HepG2 (cell line): ENCODE measurements at regions not wholly inside any gene's neighbourhood (a gene's known extent, or its start where the extent isn't known, plus 50 kb on each side); places are given as distances from the start of the nearest gene placed in this dataset.
A peak's percentile ranks its signal among the peaks of the same experiment; 100 is the strongest.

Experiments used
- ATAC-seq: fragments of 200-7000 bp; cut with Tn5 transposase; 3 replicates; pipeline ENCODE4 v1.9.1; 2020; ENCODE audit warnings: mild to moderate bottlenecking, moderate library complexity
- BruUV-seq: library from RNA; stranded (reverse); fragments of 400-500 nt; replicated peaks from 2 replicates; lab custom pipeline; 2021; lab: Mats Ljungman, UMichigan
- CTCF ChIA-PET: fragments of 300-600 bp; formaldehyde crosslinking; extraction: SDS; loops from one replicate; lab custom pipeline; 2021; ENCODE audit warnings: low total read pairs, inconsistent platforms, low intra/inter-chr PET ratio; lab: Yijun Ruan, JAX
- POLR2A ChIA-PET: fragments of 350-600 bp; sonication (Branson Sonifier 250); formaldehyde crosslinking; loops from one replicate; lab custom pipeline; 2020; ENCODE audit warnings: antibody characterized with exemption, inconsistent platforms; lab: Yijun Ruan, JAX
- DNase-seq: peaks from one replicate; pipeline ENCODE4 v3.0.0-alpha.2; 2015; ENCODE audit warnings: low spot score
- FAIRE-seq: peaks from 3 replicates; lab custom pipeline; 2011; peaks lifted over from hg19 to GRCh38; lab: Jason Lieb, UNC
- H2AFZ ChIP-seq: one replicate; pipeline ENCODE4 v1.6.1; 2011; ENCODE audit warnings: low read length, inconsistent platforms
- H3K27ac ChIP-seq: fragments of 300-600 bp; 3 replicates; pipeline ENCODE4 v1.8.0; 2011; ENCODE audit warnings: mixed run types, mild to moderate bottlenecking, mixed read lengths, low read length, inconsistent platforms; ENCODE audit not compliant: insufficient read depth; ENCODE audit errors: extremely low read length
- H3K27me3 ChIP-seq, 2 experiments: fragments of 200-600 bp in 1 of 2; 2 replicates in 1 of 2; 3 replicates in 1 of 2; pipeline versions ENCODE4 v1.6.0 to v1.8.0; 2011; ENCODE audit warnings: low read length in 2 of 2, mild to moderate bottlenecking in 2 of 2, moderate library complexity in 2 of 2, inconsistent platforms in 1 of 2; ENCODE audit not compliant: insufficient read depth in 2 of 2, control insufficient read depth in 1 of 2
- H3K36me3 ChIP-seq, 2 experiments: fragments of 200-600 bp in 1 of 2; replicated peaks in 1 of 2; 2 replicates in 1 of 2; 3 replicates in 1 of 2; pipeline versions ENCODE4 v1.5.1 to v1.8.0; 2011; ENCODE audit warnings: low read length in 2 of 2, inconsistent platforms in 1 of 2; ENCODE audit not compliant: insufficient read depth in 2 of 2, control insufficient read depth in 1 of 2
- H3K4me1 ChIP-seq: 2 replicates; pipeline ENCODE4 v1.5.1; 2012; ENCODE audit warnings: low read length, inconsistent platforms; ENCODE audit not compliant: insufficient read depth
- H3K4me2 ChIP-seq: 2 replicates; pipeline ENCODE4 v1.6.0; 2011; ENCODE audit warnings: low read depth, low read length, inconsistent platforms
- H3K4me3 ChIP-seq, 3 experiments: fragments of 200-600 bp in 1 of 3; sonication (generic), shearing (Covaris generic) in 1 of 3; replicated peaks in 1 of 3; 2 replicates each; pipeline ENCODE4 v1.5.1; 2011 to 2016; ENCODE audit warnings: low read length in 3 of 3, inconsistent platforms in 2 of 3, low read depth in 2 of 3, mild to moderate bottlenecking in 2 of 3, control low read depth in 1 of 3, mixed read lengths in 1 of 3; ENCODE audit not compliant: insufficient read depth in 1 of 3
- H3K79me2 ChIP-seq: one replicate; pipeline ENCODE4 v1.6.1; 2011; ENCODE audit warnings: low read length, inconsistent platforms; ENCODE audit not compliant: insufficient read depth
- H3K9ac ChIP-seq: 2 replicates; pipeline ENCODE4 v1.6.0; 2011; ENCODE audit warnings: mild to moderate bottlenecking, low read depth, low read length, inconsistent platforms; ENCODE audit not compliant: insufficient read depth
- H3K9me3 ChIP-seq: 2 replicates; pipeline ENCODE4 v1.5.1; 2012; ENCODE audit warnings: mild to moderate bottlenecking, low read length
- H4K20me1 ChIP-seq: 2 replicates; pipeline ENCODE4 v1.6.0; 2011; ENCODE audit warnings: inconsistent platforms, mild to moderate bottlenecking, low read length, moderate library complexity; ENCODE audit not compliant: insufficient read depth
- AKAP8 ChIP-seq: sonication (generic); formaldehyde crosslinking; IDR thresholded peaks from 2 replicates; pipeline ENCODE4 v1.5.1; 2020; ENCODE audit warnings: mild to moderate bottlenecking, missing genetic modification reagents
- ELF4 ChIP-seq: sonication (generic); formaldehyde crosslinking; IDR thresholded peaks from 2 replicates; pipeline ENCODE4 v1.5.0; 2020; ENCODE audit warnings: missing genetic modification reagents, mild to moderate bottlenecking, moderate library complexity, borderline replicate concordance
- FOSL1 ChIP-seq: sonication (generic); formaldehyde crosslinking; IDR thresholded peaks from 2 replicates; pipeline ENCODE4 v1.9.0; 2021; ENCODE audit warnings: missing genetic modification reagents, borderline replicate concordance
- FOXK1 ChIP-seq: sonication (generic); formaldehyde crosslinking; IDR thresholded peaks from 2 replicates; pipeline ENCODE4 v1.4.0; 2020; ENCODE audit warnings: low read depth, missing genetic modification reagents, borderline replicate concordance
- FOXO1 ChIP-seq: sonication (generic); formaldehyde crosslinking; IDR thresholded peaks from 2 replicates; pipeline ENCODE4 v1.4.0; 2020; ENCODE audit warnings: missing genetic modification reagents
- HMG20B ChIP-seq: conservative IDR thresholded peaks from 2 replicates; pipeline ENCODE4 v1.6.1; 2016; ENCODE audit warnings: missing genetic modification reagents, missing compliant biosample characterization
- MIER2 ChIP-seq: IDR thresholded peaks from 2 replicates; pipeline ENCODE4 v1.6.1; 2016; ENCODE audit warnings: missing biosample characterization, missing genetic modification reagents
- NCOR1 ChIP-seq: fragments of 200-600 bp; sonication (generic); IDR thresholded peaks from 2 replicates; pipeline ENCODE4 v1.7.0; 2017; ENCODE audit warnings: antibody characterized with exemption, low read length, borderline replicate concordance
- PRPF4 ChIP-seq: fragments of 200-400 bp; formaldehyde crosslinking; IDR thresholded peaks from 2 replicates; pipeline ENCODE4 v1.6.1; 2016; ENCODE audit warnings: low read length, low read depth; ENCODE audit not compliant: poor library complexity, severe bottlenecking
- TBX2 ChIP-seq: sonication (generic); formaldehyde crosslinking; IDR thresholded peaks from 2 replicates; pipeline ENCODE4 v1.5.0; 2020; ENCODE audit warnings: missing genetic modification reagents, mild to moderate bottlenecking, borderline replicate concordance
- TSC22D2 ChIP-seq: sonication (generic); formaldehyde crosslinking; IDR thresholded peaks from 2 replicates; pipeline ENCODE4 v1.5.1; 2020; ENCODE audit warnings: missing genetic modification reagents, mild to moderate bottlenecking, borderline replicate concordance
- ZFY ChIP-seq: sonication (generic); formaldehyde crosslinking; IDR thresholded peaks from 2 replicates; pipeline ENCODE4 v1.4.0; 2020; ENCODE audit warnings: missing genetic modification reagents
- ZNF230 ChIP-seq: sonication (generic); formaldehyde crosslinking; IDR thresholded peaks from 2 replicates; pipeline ENCODE4 v1.4.0; 2020; ENCODE audit warnings: mild to moderate bottlenecking, missing genetic modification reagents
- ZNF34 ChIP-seq: sonication (generic); formaldehyde crosslinking; IDR thresholded peaks from 2 replicates; pipeline ENCODE4 v1.4.0; 2020; ENCODE audit warnings: mild to moderate bottlenecking, missing genetic modification reagents, borderline replicate concordance
- ZNF543 ChIP-seq: sonication (generic); formaldehyde crosslinking; IDR thresholded peaks from 2 replicates; pipeline ENCODE4 v1.4.0; 2020; ENCODE audit warnings: mild to moderate bottlenecking, missing genetic modification reagents
- WGBS: methylation state at CpG from one replicate; pipeline ENCODE4 v1.1.6; 2017; ENCODE audit warnings: low lambda C conversion rate; 5-methylcytosine and 5-hydroxymethylcytosine counted together
- in situ Hi-C: cut with HindIII; loops from 2 replicates; pipeline ENCODE4 v1.10.0; 2017; ENCODE audit warnings: low pct_unique_long_range_greater_than_20kb; ENCODE audit not compliant: extremely low pct_ligation_motif_present
- intact Hi-C: fragments of 100-400 bp; cut with micrococcal nuclease; formaldehyde crosslinking; loops from one replicate; pipeline ENCODE4 v1.10.0; 2022; ENCODE audit not compliant: unreplicated experiment
- TF ChIP-seq, protein P1 (sequence below): sonication (generic); formaldehyde crosslinking; IDR thresholded peaks from 2 replicates; pipeline ENCODE4 v1.4.0; 2020; ENCODE audit warnings: mild to moderate bottlenecking, missing genetic modification reagents
- TF ChIP-seq, protein P2 (sequence below): IDR thresholded peaks from 2 replicates; pipeline ENCODE4 v1.6.1; 2016
- TF ChIP-seq, protein P3 (sequence below): sonication (generic); formaldehyde crosslinking; conservative IDR thresholded peaks from 2 replicates; pipeline ENCODE4 v1.8.0; 2022; ENCODE audit warnings: mild to moderate bottlenecking, moderate library complexity, missing genetic modification reagents

DNA sequence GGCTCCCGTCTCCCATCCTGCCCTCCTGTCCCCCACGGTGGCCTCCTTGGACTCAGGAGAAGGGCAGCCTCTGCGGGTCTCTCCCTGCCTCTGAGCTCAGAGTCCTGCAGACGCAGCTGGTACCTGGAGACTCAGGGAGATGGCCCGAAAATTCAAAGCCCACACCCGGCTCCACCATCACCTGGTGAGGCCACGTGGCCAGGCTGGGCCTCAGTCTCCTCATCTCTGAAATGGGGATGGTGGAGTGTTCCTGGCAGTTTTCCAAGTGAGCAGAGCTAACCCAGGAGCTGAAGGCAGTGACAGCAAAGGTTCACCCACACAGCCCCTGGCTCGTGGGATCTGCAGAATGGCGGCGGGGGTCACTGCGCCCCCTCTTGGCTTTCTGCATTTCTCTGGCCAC lies 62.1 kb upstream of the RXRA start (continued):
- TF ChIP-seq ZNF34 (CRISPR knock-in tag) (no peak), TSC22D2 (CRISPR knock-in tag) (no peak), MIER2 (CRISPR knock-in tag) (no peak), FOXK1 (CRISPR knock-in tag) (no peak), HMG20B (no peak), FOXO1 (CRISPR knock-in tag) (no peak), AKAP8 (no peak)
- TF ChIP-seq, protein P1, sequence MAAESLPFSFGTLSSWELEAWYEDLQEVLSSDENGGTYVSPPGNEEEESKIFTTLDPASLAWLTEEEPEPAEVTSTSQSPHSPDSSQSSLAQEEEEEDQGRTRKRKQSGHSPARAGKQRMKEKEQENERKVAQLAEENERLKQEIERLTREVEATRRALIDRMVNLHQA (CRISPR knock-in tag) = no peak

DNA sequence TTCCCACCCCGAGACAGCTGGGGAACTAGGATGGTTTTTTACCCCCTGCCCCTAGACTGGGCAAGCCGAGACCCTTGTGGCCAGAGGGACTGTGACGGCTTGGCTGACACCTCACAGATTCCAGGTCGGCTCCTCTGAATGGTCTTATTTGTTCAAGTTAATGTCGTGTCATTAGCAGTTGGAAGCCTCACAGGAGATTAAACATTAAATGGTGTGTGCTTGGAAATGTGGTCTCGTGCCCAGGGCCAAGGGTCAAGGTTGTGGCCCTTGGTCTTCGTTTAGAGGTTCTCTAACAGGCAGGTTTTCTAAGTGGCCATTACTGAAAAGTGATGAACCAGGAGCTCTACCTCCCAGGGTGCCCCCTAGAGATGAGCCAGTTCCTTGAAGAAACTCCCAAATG lies 61.2 kb upstream of the RXRA start:
- CTCF ChIA-PET = no interaction called here
- ATAC-seq (peak; percentile 17), DNase-seq (peak; percentile 27), FAIRE-seq (peak; percentile 75)
- no TSS peak for BruUV-seq
- Histone ChIP-seq H3K4me1 (peaks cover 92% of the 10 kb centered on the region), H3K9ac (no peak overlapping the region), H3K4me2 (peak overlapping the region; percentile 34), H3K36me3 (no peaks in the 10 kb centered on the region), H2AFZ (no peak overlapping the region), H3K9me3 (no peaks in the 10 kb centered on the region), H4K20me1 (no peaks in the 10 kb centered on the region), H3K79me2 (no peaks in the 10 kb centered on the region), H3K27ac (no peak overlapping the region), H3K4me3 (peak overlapping the region in 1 of 3 experiments; percentile 39; a peak in 1 of 6 replicates), H3K27me3 (peaks cover 20 to 56% of the 10 kb centered on the region in 2 experiments)
- POLR2A ChIA-PET = interaction anchor here (2.1 kb wide), 1 partner anchor 63 kb away, joined by 9 read pairs; no protein-coding TSS in a partner anchor
- intact Hi-C loops (loop anchor here (5.0 to 10.0 kb wide), 2 partner anchors 57 to 90 kb away; no protein-coding TSS in a partner anchor), in situ Hi-C loops (no loop called here)
- 0% methylated on average over 7 of the region's 7 CpGs for WGBS
- peak; percentile 57; the same call in 1 of the 2 replicates for TF ChIP-seq NCOR1
- no peak for TF ChIP-seq PRPF4
- TF ChIP-seq ZNF543 (CRISPR knock-in tag) = no peak
- TF ChIP-seq TBX2 = peak; percentile 70; the same call in 1 of the 2 replicates
- TF ChIP-seq FOSL1 (CRISPR knock-in tag) = no peak
- TF ChIP-seq ELF4 (CRISPR knock-in tag) = no peak
- TF ChIP-seq, protein P2, sequence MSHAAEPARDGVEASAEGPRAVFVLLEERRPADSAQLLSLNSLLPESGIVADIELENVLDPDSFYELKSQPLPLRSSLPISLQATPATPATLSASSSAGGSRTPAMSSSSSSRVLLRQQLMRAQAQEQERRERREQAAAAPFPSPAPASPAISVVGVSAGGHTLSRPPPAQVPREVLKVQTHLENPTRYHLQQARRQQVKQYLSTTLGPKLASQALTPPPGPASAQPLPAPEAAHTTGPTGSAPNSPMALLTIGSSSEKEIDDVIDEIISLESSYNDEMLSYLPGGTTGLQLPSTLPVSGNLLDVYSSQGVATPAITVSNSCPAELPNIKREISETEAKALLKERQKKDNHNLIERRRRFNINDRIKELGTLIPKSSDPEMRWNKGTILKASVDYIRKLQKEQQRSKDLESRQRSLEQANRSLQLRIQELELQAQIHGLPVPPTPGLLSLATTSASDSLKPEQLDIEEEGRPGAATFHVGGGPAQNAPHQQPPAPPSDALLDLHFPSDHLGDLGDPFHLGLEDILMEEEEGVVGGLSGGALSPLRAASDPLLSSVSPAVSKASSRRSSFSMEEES (CRISPR knock-in tag) = no peak
- no peak for TF ChIP-seq ZNF230 (CRISPR knock-in tag)
- no peak for TF ChIP-seq ZFY
- TF ChIP-seq, protein P3, sequence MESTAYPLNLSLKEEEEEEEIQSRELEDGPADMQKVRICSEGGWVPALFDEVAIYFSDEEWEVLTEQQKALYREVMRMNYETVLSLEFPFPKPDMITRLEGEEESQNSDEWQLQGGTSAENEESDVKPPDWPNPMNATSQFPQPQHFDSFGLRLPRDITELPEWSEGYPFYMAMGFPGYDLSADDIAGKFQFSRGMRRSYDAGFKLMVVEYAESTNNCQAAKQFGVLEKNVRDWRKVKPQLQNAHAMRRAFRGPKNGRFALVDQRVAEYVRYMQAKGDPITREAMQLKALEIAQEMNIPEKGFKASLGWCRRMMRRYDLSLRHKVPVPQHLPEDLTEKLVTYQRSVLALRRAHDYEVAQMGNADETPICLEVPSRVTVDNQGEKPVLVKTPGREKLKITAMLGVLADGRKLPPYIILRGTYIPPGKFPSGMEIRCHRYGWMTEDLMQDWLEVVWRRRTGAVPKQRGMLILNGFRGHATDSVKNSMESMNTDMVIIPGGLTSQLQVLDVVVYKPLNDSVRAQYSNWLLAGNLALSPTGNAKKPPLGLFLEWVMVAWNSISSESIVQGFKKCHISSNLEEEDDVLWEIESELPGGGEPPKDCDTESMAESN = no peak
